Pancreas (tissue), 10 donors: ENCODE measurements at regions not wholly inside any gene's neighbourhood (a gene's known extent, or its start where the extent isn't known, plus 50 kb on each side); places are given as distances from the start of the nearest gene placed in this dataset.

ENCODE experiments used
- ATAC-seq, 4 donors: fragments of 200-7000 bp; cut with Tn5 transposase; one replicate each; pipeline versions ENCODE4 v1.8.0 to v1.9.1; 2020; ENCODE audit warnings: mild to moderate bottlenecking in 4 of 4, moderate library complexity in 4 of 4
- DNase-seq, 6 donors: peaks; one replicate each; pipeline ENCODE4 v3.0.0-alpha.2; 2020
- FAIRE-seq: peaks from 2 replicates; lab custom pipeline; 2012; peaks lifted over from hg19 to GRCh38; lab: Jason Lieb, UNC
- H3K27ac ChIP-seq, 4 donors: fragments of 200-600 bp; sonication (generic); 1 replicate in 3 of 4; 2 replicates in 1 of 4; pipeline versions ENCODE4 v1.5.0 to v1.8.0; 2020
- H3K27me3 ChIP-seq, 4 donors: fragments of 200-600 bp; one replicate each; pipeline ENCODE4 v1.8.0; 2021
- H3K36me3 ChIP-seq, 3 donors: fragments of 200-600 bp; sonication (generic) in 1 of 3; one replicate each; pipeline versions ENCODE4 v1.5.0 to v1.8.0; 2020 to 2021
- H3K4me1 ChIP-seq, 3 donors: fragments of 200-600 bp; one replicate each; pipeline ENCODE4 v1.8.0; 2021
- H3K4me3 ChIP-seq, 4 donors: fragments of 200-600 bp; sonication (generic) in 2 of 4; one replicate each; pipeline versions ENCODE4 v1.5.0 to v1.8.0; 2020 to 2021
- H3K9me3 ChIP-seq, 4 donors: fragments of 200-600 bp; one replicate each; pipeline ENCODE4 v1.8.0; 2021
- WGBS, 2 donors: extraction: QIAGEN DNeasy Blood & Tissue Kit; methylation state at CpG; one replicate each; pipeline ENCODE4 v1.1.7; 2013; 5-methylcytosine and 5-hydroxymethylcytosine counted together
- intact Hi-C, 3 donors: fragments of 100-400 bp; cut with DNase I; formaldehyde crosslinking; loops; one replicate each; pipeline versions ENCODE4 v1.11.1 to v1.14.2; 2022
- TF ChIP-seq, protein P1 (sequence below), 4 donors: fragments of 200-600 bp; sonication (generic) in 3 of 4; IDR thresholded peaks; one replicate each; pipeline versions ENCODE4 v1.5.0 to v1.8.0; 2021; ENCODE audit warnings: antibody characterized with exemption in 4 of 4
- donor health status: healthy with polysubstance abuse.
- donor health status: DM: no; HTN: no; CAD: no; lungs with moderate emphysema.
- donor health status: DM: no; HTN: no; CAD: no.
- donor health status: control.
- donor health status: control.
- donor health status: Bipolar disorder and iron deficiency.
- donor health status: DM: yes; HTN: yes; CAD: no.
- donor health status: DM: no; HTN: no; CAD: no.
- donor health status: DM: no; HTN: no; CAD: no.
- donor health status: DM: yes; HTN: yes; CAD: no.

DNA sequence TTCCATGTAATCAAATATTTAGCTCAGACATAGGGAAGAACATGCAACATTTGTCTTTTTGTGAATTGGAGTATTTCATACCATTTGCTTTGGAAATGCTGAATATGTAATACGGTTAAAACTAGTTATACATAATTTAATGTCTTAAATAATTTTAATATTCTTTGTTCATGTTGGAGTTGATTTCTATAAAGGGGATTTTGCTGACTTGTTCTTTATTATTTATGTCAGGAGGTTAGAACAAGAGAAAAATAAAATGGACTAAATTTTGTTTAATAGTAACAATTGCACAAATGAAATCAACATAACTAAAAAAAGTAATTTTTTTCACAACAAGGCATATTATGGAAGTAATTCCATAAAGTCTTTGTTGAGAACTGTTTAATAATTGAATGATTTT lies 170.0 kb upstream of the CDH18 start:
- WGBS, 2 donors = 96 to 98% methylated on average over 1 of the region's 1 CpG
- FAIRE-seq (peak; percentile 23), ATAC-seq (no peak)

DNA sequence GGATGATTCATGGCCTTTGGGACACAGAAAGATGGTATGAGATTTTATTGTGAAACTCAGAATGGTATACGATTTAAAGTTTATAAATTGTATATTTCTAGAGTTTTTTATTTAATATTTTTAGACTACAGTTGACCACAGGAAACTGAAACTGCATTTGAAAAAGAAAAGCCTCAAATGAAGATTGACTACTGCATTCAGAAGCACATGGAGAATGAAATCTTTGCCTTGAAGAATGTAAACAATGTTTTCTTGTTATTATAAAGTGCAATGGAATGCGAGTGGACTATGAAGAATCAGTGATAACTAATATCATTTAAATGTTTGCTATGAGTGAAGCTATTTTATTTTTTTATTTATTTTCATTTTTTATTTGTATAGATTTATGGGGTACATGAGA lies 169.1 kb upstream of the CDH18 start:
- ATAC-seq (no peak), DNase-seq (no peak), FAIRE-seq (no peak)
- peaks cover 0 to 5% (median 4%) of the 10 kb centered on the region in 3 donors for H3K4me1 ChIP-seq
- intact Hi-C loops = no loop called here
- H3K36me3 ChIP-seq = no peaks in the 10 kb centered on the region
- WGBS, 2 donors = 72 to 76% methylated on average over 2 of the region's 2 CpGs
- no peaks in the 10 kb centered on the region for H3K9me3 ChIP-seq
- no peak overlapping the region for H3K27ac ChIP-seq
- H3K27me3 ChIP-seq = no peaks in the 10 kb centered on the region
- TF ChIP-seq, protein P1, sequence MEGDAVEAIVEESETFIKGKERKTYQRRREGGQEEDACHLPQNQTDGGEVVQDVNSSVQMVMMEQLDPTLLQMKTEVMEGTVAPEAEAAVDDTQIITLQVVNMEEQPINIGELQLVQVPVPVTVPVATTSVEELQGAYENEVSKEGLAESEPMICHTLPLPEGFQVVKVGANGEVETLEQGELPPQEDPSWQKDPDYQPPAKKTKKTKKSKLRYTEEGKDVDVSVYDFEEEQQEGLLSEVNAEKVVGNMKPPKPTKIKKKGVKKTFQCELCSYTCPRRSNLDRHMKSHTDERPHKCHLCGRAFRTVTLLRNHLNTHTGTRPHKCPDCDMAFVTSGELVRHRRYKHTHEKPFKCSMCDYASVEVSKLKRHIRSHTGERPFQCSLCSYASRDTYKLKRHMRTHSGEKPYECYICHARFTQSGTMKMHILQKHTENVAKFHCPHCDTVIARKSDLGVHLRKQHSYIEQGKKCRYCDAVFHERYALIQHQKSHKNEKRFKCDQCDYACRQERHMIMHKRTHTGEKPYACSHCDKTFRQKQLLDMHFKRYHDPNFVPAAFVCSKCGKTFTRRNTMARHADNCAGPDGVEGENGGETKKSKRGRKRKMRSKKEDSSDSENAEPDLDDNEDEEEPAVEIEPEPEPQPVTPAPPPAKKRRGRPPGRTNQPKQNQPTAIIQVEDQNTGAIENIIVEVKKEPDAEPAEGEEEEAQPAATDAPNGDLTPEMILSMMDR (IDR thresholded peaks at IDR 0.05) = no peak
- no peak overlapping the region for H3K4me3 ChIP-seq

More for the DNA sequence above, 170.0 kb upstream of the CDH18 start:
- no peaks in the 10 kb centered on the region for H3K9me3 ChIP-seq
- H3K27me3 ChIP-seq = no peaks in the 10 kb centered on the region
- H3K4me3 ChIP-seq = no peak overlapping the region
- no peak for DNase-seq
- no peak overlapping the region for H3K27ac ChIP-seq
- intact Hi-C loops = no loop called here
- H3K36me3 ChIP-seq = no peaks in the 10 kb centered on the region
- TF ChIP-seq, protein P1 (IDR thresholded peaks at IDR 0.05) = no peak
- H3K4me1 ChIP-seq = peaks cover 0 to 5% (median 4%) of the 10 kb centered on the region in 3 donors

DNA sequence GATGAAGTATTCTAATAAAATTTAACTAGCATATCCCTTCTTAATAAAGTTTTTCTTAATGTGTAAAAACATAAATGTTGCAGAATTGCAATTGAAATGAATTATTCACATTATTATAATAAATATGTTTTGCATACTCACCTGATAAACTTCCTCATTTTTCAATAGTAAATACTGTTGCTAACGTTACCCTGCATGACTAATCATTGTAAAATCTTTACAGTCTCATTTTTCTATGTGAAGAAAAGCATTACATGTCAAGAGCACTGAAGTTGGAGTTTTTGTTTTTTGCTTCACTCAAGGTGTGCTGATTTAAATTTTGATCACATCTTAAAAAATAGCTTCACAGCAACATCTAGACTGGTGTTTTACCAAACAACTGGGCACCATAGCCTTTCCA lies 157.2 kb upstream of the CDH18 start:
- intact Hi-C loops = no loop called here
- TF ChIP-seq, protein P1 (IDR thresholded peaks at IDR 0.05) = no peak

DNA sequence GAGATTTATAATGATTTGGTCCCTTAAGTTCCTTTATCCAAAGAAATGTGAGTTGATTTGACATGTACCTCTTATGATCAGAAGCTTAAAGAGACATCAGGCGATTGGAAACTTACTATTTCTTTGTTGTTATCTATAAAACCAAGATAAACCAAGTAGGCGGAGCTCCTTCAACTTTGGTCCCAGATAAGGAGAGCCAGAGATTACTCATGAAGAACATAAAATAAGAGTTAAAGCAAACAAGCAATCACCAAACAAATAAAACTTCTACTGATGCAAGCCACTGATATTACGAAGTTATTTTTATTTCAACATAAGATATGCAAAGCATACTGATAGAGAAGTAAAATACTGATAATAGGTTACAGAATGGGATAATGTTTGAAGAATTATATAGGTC lies 141.5 kb upstream of the CDH18 start:
- FAIRE-seq = no peak
- Histone ChIP-seq H3K4me1 (no peaks in the 10 kb centered on the region), H3K4me3 (no peak overlapping the region), H3K36me3 (no peaks in the 10 kb centered on the region), H3K9me3 (no peaks in the 10 kb centered on the region), H3K27me3 (no peaks in the 10 kb centered on the region), H3K27ac (no peak overlapping the region)
- DNase-seq = no peak
- intact Hi-C loops = no loop called here
- TF ChIP-seq, protein P1 (IDR thresholded peaks at IDR 0.05) = no peak
- WGBS, 2 donors = 48 to 55% methylated on average over 3 of the region's 3 CpGs
- ATAC-seq = no peak

More for the DNA sequence above, 157.2 kb upstream of the CDH18 start:
- no peak overlapping the region for H3K4me3 ChIP-seq
- H3K4me1 ChIP-seq = no peaks in the 10 kb centered on the region
- no peaks in the 10 kb centered on the region for H3K9me3 ChIP-seq
- ATAC-seq = no peak
- H3K36me3 ChIP-seq = no peaks in the 10 kb centered on the region
- 37 to 42% methylated on average over 1 of the region's 1 CpG for WGBS, 2 donors
- no peaks in the 10 kb centered on the region for H3K27me3 ChIP-seq
- H3K27ac ChIP-seq = no peak overlapping the region
- no peak for DNase-seq
- FAIRE-seq = no peak

DNA sequence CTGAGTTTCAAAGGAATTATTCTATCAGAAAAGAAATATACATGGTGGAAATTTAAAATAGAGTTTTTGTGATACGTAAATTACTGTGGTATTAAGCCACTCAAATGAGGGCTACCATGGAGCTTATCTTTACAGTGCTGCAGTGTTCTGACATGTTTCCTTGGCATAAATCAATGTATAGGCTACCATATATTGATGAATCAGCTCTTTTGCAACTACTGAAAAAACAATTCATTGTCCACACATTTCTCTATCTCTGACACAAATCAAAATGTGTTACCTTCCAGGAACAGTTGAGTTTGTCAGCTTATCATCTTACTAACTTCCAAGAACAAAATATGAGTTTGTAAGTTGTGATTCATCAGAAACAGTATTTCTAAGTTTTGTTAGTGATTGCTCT lies 140.3 kb upstream of the CDH18 start:
- WGBS, 2 donors = 94 to 97% methylated on average over 1 of the region's 1 CpG
- intact Hi-C loops = no loop called here
- no peaks in the 10 kb centered on the region for H3K36me3 ChIP-seq
- no peak for DNase-seq
- ATAC-seq = no peak
- no peak for FAIRE-seq
- H3K4me1 ChIP-seq = no peaks in the 10 kb centered on the region
- H3K27me3 ChIP-seq = no peaks in the 10 kb centered on the region
- no peaks in the 10 kb centered on the region for H3K9me3 ChIP-seq
- no peak overlapping the region for H3K4me3 ChIP-seq
- TF ChIP-seq, protein P1 (IDR thresholded peaks at IDR 0.05) = no peak
- H3K27ac ChIP-seq = no peak overlapping the region
